ENCODE measurements at regions not wholly inside any gene's neighbourhood (a gene's known extent, or its start where the extent isn't known, plus 50 kb on each side); places are given as distances from the start of the nearest gene placed in this dataset.

DNA sequence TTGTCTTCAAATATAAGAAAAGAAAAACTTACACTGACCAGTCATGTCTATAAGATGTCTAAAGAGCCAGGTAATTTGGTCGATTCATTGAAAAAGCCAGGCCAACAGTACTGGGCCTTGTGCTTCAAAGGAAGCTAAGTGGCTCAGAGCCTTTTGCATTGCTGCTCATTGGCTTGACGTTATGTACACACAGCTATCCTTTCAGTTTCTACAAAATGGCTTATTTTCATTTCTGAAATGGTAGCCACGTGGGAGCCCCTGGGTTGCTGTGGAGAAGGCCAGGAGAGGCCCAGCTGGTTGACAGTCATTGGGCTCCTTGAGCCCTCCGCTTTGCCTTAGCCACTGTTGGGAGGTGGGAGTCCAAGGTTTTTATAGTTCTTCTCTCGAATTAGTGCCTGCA, 199.1 kb upstream of the CXorf66 start:
- BruUV-seq (replicated peaks), result no TSS peak
- Histone ChIP-seq H3K4me1 (replicated peaks in 1 of 2; ENCODE audit: control insufficient read depth in 2 of 2, insufficient read depth in 2 of 2, low read length in 2 of 2) (no peaks in the 10 kb centered on the region), H3K27me3 (ENCODE audit: control insufficient read depth in 2 of 2, insufficient read depth in 2 of 2, low read length in 2 of 2) (no peaks in the 10 kb centered on the region), H3K79me2 (ENCODE audit: control insufficient read depth, insufficient read depth, low read length) (no peaks in the 10 kb centered on the region), H3K9me1 (ENCODE audit: control insufficient read depth, insufficient read depth, low read length) (no peaks in the 10 kb centered on the region), H3K4me2 (ENCODE audit: insufficient read depth, low read length) (no peak overlapping the region), H3K36me3 (ENCODE audit: control insufficient read depth, insufficient read depth, low read length) (no peaks in the 10 kb centered on the region), H3K4me3 (no peak overlapping the region), H4K20me1 (replicated peaks; ENCODE audit: control insufficient read depth, insufficient read depth, low read length) (no peaks in the 10 kb centered on the region), H2AFZ (ENCODE audit: low read depth, low read length) (no peak overlapping the region), H3K9ac (ENCODE audit: insufficient read depth in 1 of 2, low read depth in 2 of 2, low read length in 2 of 2) (no peak overlapping the region), H3K27ac (ENCODE audit: extremely low read depth, low read depth, low read length) (no peak overlapping the region), H3K9me3 (replicated peaks; ENCODE audit: control insufficient read depth, insufficient read depth, low read depth, low read length) (no peaks in the 10 kb centered on the region)
- DNase-seq (ENCODE audit: extremely low read depth in 1 of 4, low spot score in 3 of 4), result no peak
- no peak for TF ChIP-seq EP400 (IDR thresholded peaks at IDR 0.05)
- no peak for TF ChIP-seq SLC30A9 (CRISPR knock-in tag; IDR thresholded peaks at IDR 0.05)
- TF ChIP-seq GATAD2A (IDR thresholded peaks at IDR 0.05), result no peak
- no peak for TF ChIP-seq WHSC1 (IDR thresholded peaks at IDR 0.05; ENCODE audit: low read length)
- TF ChIP-seq, protein P1, sequence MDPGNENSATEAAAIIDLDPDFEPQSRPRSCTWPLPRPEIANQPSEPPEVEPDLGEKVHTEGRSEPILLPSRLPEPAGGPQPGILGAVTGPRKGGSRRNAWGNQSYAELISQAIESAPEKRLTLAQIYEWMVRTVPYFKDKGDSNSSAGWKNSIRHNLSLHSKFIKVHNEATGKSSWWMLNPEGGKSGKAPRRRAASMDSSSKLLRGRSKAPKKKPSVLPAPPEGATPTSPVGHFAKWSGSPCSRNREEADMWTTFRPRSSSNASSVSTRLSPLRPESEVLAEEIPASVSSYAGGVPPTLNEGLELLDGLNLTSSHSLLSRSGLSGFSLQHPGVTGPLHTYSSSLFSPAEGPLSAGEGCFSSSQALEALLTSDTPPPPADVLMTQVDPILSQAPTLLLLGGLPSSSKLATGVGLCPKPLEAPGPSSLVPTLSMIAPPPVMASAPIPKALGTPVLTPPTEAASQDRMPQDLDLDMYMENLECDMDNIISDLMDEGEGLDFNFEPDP (CRISPR knock-in tag; IDR thresholded peaks at IDR 0.05), result no peak
- no peak for TF ChIP-seq ESRRA (IDR thresholded peaks at IDR 0.05; ENCODE audit: borderline replicate concordance, low read depth)
- TF ChIP-seq MCM7 (IDR thresholded peaks at IDR 0.05), result no peak
- TF ChIP-seq, protein P2, sequence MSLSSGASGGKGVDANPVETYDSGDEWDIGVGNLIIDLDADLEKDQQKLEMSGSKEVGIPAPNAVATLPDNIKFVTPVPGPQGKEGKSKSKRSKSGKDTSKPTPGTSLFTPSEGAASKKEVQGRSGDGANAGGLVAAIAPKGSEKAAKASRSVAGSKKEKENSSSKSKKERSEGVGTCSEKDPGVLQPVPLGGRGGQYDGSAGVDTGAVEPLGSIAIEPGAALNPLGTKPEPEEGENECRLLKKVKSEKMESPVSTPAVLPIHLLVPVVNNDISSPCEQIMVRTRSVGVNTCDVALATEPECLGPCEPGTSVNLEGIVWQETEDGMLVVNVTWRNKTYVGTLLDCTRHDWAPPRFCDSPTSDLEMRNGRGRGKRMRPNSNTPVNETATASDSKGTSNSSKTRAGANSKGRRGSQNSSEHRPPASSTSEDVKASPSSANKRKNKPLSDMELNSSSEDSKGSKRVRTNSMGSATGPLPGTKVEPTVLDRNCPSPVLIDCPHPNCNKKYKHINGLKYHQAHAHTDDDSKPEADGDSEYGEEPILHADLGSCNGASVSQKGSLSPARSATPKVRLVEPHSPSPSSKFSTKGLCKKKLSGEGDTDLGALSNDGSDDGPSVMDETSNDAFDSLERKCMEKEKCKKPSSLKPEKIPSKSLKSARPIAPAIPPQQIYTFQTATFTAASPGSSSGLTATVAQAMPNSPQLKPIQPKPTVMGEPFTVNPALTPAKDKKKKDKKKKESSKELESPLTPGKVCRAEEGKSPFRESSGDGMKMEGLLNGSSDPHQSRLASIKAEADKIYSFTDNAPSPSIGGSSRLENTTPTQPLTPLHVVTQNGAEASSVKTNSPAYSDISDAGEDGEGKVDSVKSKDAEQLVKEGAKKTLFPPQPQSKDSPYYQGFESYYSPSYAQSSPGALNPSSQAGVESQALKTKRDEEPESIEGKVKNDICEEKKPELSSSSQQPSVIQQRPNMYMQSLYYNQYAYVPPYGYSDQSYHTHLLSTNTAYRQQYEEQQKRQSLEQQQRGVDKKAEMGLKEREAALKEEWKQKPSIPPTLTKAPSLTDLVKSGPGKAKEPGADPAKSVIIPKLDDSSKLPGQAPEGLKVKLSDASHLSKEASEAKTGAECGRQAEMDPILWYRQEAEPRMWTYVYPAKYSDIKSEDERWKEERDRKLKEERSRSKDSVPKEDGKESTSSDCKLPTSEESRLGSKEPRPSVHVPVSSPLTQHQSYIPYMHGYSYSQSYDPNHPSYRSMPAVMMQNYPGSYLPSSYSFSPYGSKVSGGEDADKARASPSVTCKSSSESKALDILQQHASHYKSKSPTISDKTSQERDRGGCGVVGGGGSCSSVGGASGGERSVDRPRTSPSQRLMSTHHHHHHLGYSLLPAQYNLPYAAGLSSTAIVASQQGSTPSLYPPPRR (CRISPR knock-in tag; IDR thresholded peaks at IDR 0.05; ENCODE audit: borderline replicate concordance), result no peak
- no peak for TF ChIP-seq POLR3A (IDR thresholded peaks at IDR 0.05; ENCODE audit: borderline replicate concordance, extremely low read depth, insufficient read depth, insufficient read length)
- TF ChIP-seq TFAM (CRISPR knock-in tag; conservative IDR thresholded peaks at IDR 0.05), result no peak
- TF ChIP-seq, protein P3, sequence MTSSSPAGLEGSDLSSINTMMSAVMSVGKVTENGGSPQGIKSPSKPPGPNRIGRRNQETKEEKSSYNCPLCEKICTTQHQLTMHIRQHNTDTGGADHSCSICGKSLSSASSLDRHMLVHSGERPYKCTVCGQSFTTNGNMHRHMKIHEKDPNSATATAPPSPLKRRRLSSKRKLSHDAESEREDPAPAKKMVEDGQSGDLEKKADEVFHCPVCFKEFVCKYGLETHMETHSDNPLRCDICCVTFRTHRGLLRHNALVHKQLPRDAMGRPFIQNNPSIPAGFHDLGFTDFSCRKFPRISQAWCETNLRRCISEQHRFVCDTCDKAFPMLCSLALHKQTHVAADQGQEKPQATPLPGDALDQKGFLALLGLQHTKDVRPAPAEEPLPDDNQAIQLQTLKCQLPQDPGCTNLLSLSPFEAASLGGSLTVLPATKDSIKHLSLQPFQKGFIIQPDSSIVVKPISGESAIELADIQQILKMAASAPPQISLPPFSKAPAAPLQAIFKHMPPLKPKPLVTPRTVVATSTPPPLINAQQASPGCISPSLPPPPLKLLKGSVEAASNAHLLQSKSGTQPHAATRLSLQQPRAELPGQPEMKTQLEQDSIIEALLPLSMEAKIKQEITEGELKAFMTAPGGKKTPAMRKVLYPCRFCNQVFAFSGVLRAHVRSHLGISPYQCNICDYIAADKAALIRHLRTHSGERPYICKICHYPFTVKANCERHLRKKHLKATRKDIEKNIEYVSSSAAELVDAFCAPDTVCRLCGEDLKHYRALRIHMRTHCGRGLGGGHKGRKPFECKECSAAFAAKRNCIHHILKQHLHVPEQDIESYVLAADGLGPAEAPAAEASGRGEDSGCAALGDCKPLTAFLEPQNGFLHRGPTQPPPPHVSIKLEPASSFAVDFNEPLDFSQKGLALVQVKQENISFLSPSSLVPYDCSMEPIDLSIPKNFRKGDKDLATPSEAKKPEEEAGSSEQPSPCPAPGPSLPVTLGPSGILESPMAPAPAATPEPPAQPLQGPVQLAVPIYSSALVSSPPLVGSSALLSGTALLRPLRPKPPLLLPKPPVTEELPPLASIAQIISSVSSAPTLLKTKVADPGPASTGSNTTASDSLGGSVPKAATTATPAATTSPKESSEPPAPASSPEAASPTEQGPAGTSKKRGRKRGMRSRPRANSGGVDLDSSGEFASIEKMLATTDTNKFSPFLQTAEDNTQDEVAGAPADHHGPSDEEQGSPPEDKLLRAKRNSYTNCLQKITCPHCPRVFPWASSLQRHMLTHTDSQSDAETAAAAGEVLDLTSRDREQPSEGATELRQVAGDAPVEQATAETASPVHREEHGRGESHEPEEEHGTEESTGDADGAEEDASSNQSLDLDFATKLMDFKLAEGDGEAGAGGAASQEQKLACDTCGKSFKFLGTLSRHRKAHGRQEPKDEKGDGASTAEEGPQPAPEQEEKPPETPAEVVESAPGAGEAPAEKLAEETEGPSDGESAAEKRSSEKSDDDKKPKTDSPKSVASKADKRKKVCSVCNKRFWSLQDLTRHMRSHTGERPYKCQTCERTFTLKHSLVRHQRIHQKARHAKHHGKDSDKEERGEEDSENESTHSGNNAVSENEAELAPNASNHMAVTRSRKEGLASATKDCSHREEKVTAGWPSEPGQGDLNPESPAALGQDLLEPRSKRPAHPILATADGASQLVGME (CRISPR knock-in tag; IDR thresholded peaks at IDR 0.05), result no peak
- no peak for TF ChIP-seq PPARD (CRISPR knock-in tag; IDR thresholded peaks at IDR 0.05)
- no peak for TF ChIP-seq ZNF165 (CRISPR knock-in tag; IDR thresholded peaks at IDR 0.05; ENCODE audit: borderline replicate concordance)
- in situ Hi-C loops (cut with MboI), result no loop called here
- CTCF ChIA-PET (ENCODE audit: low intra/inter-chr PET ratio), result no interaction called here
- FAIRE-seq, result no peak
- intact Hi-C loops (cut with micrococcal nuclease), result no loop called here
- WGBS (ENCODE audit: insufficient coverage, low coverage, missing lambda C conversion rate), result 0% methylated on average over 4 of the region's 5 CpGs
- POLR2A ChIA-PET, result no interaction called here
- ATAC-seq, result no peak
